EH (cell line): ENCODE measurements at regions not wholly inside any gene's neighbourhood (a gene's known extent, or its start where the extent isn't known, plus 50 kb on each side); places are given as distances from the start of the nearest gene placed in this dataset.

Experiments
- DNase-seq: peaks from one replicate; pipeline ENCODE4 v3.0.0-alpha.2; 2015; ENCODE audit warnings: low read depth

DNA sequence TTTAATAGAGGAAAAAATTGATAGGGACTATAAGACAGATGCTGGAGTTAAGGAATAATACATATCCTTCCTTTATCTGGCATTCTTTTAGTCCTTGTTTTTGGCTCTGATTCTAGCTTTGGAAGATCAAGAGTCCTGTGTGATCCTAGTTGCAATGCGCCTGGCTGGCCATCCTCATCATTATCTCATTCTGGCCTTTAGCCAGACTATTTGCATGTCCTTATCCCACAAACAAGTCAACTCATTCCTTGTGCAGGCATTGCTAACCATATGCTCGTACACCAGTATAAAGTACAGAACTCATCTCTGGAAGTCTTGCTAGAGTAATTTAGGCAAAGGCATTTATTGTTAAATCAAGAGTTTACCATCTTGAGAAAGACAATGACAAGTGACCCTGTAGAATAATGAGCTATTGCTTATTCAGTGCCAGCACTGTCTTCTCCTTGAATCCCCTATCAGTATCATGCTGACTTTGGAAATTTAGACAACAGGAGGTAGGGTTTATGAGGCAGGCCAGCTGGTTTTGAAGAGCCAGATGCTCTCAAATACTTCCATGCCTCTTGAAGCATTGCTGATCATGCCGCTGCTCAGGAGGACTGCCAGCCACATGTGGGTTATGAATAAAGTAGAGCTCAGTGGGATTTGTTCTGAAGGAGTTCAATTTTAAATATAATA lies 1730.3 kb upstream of the TENM3 start:
- DNase-seq, result no peak

DNA sequence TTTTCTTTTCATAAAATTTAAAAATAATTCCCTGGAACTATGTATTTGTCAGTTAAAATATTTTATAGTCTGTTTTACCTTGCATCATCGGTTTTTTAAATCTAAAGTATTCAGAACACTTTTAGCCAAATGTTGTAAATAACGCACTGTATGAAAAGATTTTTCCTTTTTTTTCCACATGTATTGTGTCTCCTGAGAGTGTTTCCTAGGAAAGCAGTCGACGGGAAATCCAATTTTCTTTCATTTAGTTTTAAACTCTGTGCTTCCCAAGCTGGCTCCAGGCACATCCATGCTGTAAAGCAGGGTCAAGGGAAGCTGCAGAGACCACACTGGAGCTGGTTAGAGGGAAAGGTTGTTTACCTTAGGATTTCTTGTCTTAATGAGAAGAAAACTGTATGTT lies 1724.3 kb upstream of the TENM3 start:
- DNase-seq, result no peak

DNA sequence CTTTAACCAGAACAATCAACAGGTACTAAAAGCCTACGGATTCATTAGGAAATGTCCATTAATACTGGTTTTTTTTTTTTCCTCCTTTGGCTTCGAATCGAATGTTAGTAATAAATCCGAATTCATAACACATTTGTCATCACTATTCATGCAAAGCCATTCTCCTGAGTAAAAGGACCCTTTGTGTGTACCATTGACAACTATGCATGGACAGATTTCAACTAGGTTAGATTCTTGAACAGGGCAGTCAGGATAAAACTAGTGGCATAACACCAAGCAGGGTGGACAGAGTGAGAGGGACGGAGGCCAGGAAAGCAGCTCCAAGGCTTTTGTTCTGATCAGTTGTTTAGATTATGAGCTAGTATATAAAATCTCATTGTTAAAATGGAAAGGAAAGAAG lies 1722.0 kb upstream of the TENM3 start:
- DNase-seq, result no peak

DNA sequence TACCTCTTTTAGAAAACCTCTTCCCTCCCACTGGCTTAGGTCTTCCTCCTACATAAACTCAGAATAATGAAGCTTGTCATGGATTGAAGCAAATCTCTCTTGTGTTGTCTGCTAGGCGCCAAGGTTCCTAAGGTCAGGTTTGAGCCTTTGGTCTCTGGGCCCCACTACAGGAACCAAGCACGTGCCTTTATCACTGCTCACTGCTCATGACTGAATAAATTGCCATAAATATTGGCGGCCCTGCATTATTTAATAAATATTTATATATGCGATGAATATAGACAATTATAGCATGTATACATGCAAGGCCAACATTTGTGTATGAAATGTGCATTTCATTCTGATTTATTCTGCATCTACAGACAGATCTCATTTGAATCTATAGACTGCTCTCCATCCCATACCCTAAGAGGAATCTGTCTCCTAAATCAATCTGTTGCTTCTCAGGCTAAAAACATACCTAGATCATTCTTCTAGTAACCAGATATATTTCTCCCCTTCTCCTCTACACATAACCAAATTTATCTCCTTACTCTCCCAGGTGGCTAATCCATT lies 1717.6 kb upstream of the TENM3 start:
- DNase-seq, result no peak

DNA sequence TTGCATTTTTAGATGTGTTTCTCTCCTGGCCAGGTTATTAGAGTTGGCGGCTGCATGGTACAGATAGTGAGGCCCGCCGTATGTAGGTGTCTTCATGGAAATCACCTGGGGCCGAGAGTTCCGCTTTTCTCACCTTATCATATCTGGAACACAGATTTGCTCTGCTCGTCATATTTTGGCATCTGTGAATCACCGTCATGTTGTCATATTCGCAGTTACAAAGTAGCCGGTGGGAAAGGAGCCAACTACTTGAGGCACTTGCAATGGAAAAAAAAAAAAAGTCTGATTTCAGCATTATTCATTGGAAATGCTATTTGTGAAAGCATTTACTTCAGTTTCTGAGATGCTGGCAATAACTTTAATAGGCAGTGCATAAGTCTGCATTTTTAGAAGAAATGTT lies 1715.2 kb upstream of the TENM3 start:
- DNase-seq, result no peak

DNA sequence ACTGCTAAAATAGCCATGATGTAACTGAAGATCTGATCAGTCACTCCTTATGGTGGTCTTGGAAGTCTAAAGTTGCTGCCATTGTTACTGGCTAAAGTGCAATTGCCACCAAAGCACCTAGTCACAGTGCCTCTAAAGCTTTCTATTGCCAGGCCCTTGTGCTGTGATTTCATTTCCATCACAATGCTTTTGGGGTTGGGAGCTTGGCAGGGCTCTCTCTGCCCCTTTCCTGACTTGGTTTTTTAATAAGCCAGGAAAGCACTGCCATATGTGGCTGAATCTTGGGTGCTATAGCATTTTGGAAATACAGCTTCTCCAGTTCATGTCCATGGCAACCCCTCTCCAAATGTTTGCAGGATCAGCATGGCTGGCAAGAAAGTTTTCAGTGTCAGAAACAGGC lies 1712.4 kb upstream of the TENM3 start:
- DNase-seq, result no peak

DNA sequence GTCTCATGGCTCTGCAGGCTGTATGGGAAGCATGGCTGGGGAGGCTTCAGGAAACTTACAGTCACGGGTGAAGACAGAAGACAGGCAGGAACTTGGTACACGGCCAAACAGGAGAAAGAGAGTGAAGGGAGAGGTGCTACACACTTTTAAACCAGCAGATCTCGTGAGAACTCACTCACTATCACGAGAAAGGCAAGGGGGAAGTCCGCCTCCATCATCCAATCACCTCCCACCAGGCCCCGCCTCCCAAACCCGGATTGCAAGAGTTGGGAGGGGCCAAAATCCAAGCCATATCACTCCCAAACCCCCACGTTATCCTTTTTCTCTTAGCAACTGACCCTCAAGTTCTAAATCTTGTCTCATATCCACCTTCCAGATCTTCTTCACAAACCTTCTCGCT lies 1710.5 kb upstream of the TENM3 start:
- no peak for DNase-seq

DNA sequence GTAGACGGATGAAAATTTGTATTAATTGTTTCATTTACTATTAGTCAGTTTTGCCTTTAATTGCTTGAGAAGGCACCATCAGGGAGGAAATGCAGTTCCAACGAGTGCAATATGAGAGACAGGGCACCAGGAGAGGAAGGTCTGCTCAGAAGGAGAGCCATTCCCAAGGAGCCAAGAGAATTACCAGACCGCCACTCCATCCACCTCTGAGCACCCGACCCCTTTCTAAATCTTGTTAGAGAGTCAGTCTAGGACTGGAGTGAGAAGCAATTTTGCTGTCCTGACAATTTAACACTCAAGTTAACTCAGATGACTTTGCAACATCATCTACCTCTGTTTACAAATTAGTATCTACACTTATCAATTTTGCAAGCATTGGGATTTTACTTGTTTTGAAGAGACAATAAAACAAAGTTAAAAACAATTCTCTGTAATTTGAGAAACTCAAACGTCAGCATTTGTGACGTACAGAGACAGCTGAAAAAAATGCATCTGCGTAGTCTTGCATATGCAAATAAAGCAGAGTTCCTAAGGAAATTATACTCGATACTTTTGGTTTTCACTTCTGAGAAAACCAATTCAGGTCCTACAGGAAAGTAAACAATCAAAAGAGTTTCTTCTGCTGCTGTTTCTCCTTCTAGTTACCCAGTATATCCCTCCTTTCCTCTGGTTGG lies 1704.7 kb upstream of the TENM3 start:
- no peak for DNase-seq

DNA sequence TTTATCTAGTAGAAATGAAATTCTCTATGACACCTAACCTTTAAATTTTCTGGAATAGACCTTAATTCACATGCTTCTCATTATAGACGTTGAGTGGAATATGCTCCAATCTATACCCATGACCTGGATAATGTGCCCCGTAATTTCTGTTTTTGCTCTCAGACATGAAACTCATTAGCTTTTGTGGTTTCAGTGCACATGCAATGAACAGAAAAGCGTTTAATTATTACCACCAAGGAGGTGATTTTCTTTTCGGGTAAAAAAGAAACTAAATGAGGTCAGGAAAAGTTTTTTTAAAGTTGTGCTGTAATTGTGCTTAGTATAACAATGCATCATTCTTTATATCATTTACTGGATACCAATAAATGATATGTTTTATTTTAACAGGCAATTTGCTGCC lies 1703.9 kb upstream of the TENM3 start:
- DNase-seq, result no peak

DNA sequence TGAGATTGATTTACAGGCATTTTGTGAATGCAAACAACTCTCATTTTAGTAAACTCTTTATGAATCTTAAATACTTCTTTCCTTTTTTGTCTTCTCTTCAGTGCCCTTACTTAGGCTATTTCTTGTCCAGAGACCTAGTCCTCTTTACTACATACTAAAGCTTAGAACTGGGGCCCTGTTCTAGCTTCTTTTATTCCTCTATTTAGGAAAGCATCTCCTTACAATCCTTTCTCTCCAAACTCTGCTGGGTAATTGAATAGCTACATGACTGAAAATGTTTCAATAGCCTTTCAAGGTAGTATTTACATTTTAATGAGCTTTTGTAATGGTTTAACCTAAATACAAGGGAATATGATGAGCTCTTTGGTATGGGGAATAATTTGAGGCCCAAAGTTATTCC lies 1701.5 kb upstream of the TENM3 start:
- DNase-seq, result no peak

DNA sequence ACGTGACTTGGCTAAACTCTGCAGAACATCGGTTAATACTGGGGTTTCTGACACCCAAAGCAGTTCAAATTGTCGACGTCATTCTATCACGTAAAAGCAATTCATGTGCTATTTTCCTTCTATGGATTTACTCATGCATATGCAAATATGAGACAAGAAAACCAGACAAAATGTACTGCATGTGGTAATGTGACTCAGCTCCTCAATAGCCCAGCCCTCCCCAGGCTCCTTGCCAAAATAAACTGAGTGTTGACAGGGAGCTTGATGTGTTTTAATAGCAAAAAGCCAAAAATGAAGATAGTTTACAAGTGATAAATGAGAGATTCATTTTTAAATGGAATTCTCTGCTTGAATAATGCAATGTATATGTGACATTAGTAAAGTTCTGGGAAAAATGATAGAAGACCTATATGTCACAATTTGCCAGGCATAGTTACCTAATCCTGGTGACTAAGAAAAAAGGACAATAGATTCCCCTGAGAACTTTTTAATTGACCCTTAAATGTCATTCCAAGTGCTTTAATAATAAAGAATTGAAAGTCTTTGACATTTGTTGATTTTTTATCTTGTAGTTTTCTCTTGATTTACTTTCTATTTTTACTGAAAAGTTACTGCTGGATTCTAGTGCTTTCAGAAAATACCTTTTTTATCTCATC lies 1700.6 kb upstream of the TENM3 start:
- DNase-seq, result no peak

DNA sequence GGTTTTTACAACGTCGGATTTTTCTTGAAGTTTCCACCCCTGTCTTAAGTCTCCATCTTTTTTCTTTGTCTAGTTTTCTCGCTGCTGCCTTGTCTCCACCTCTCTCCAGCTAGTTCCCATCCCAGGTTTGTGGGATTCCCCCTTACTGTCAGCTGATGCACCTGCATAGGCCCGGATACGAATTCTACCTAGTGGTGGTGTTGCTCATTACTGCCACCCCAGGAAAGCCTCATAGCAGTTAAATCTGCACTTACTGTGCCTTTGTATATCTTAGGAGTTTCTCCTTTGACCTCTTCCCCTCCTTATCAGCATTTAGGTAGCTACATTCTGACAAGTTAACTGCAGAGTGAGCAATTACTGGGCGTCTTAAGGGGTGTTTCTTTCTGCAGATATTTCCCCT lies 1693.1 kb upstream of the TENM3 start:
- DNase-seq, result no peak

DNA sequence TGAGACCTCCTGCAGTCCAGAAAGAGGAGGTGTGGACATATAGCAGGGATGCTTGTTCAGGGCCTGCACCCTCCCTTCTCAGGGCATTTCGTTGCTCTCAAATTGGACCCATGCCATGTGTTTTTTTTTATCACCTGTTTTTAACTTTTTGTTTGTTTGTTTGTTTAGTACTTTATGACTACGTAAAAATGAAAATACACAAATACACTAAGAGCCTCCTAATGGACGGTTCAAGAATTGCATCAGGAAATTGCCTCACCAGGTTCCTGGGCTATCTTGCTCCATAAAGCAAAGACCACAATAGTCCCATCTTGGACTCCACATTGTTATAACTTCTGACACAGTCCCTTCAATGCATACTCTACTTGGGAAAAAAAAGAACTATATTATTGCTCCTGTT lies 1685.9 kb upstream of the TENM3 start:
- no peak for DNase-seq

DNA sequence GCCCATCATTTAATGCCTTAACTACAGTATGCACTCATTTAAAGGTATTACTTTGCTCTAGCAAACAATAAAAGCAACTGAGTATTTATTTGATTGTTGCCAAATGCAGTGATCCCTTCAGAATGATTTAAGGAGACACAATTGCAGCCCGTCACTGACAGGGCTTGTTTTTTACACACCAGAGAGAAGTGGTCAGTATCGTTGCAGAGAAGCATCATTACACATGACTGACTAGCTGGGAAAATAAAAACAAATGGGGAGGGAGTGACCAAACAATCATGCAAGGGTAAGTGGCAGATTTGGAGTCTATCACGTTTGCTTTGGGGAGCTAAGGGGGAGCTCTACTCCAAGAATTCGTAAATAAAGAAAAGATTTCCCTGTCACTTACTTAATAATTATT lies 1685.3 kb upstream of the TENM3 start:
- no peak for DNase-seq

DNA sequence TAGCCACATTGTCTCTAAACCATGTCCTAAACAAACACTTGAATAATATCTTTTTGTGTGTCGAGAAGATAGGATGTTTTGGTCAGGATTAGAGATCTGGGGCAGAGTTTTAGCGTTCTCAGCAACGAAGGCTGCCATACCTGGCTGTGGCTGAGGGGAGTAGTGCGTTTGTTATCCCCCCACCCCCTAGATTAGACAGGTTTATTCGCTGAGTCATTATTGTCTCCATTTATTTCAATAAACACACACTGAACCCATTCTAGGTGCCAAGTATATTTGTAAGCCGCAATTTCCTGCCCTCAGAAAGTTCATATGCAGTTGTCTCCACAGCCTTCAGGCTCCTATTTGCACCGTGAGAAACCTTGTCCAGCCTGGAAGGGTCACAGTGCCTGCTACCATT lies 1684.8 kb upstream of the TENM3 start:
- DNase-seq, result no peak

DNA sequence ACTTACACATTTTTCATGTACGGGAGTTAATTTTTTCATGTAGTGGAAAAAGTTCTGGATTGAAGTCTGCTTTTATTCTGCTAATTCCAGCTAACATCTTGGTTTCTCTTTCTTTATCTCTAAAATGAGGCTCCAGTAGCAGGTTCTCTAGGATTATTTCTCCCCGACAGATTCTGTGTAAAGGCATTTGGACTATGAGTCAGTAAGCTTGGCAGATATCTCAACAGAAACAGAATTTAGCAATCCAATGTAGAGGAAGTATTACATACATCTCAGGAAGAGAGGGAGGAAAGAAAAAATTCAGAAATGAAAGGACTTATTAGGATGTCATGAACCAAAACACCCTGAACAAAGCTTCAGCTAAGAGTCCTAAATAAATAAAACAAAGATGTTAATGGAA lies 1682.3 kb upstream of the TENM3 start:
- no peak for DNase-seq

DNA sequence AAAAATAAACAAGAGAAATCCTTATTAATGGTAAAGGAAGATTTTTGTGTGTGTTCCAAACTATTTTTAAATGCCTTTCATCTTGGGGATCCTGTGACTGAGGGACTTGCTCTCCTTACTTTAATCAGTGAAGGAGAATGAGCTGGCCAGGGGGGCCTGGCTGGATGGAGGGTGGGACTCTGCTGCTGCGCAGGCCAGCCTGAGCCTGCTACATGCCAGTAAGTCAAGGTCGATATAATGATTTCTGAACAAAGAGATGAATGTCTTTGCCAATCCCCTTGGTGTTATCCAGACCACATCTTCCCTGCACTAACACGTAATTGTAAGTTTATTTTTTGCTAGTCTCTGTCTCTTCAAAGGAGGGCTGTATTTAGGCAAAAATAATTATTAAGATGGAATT lies 1679.2 kb upstream of the TENM3 start:
- DNase-seq, result no peak

DNA sequence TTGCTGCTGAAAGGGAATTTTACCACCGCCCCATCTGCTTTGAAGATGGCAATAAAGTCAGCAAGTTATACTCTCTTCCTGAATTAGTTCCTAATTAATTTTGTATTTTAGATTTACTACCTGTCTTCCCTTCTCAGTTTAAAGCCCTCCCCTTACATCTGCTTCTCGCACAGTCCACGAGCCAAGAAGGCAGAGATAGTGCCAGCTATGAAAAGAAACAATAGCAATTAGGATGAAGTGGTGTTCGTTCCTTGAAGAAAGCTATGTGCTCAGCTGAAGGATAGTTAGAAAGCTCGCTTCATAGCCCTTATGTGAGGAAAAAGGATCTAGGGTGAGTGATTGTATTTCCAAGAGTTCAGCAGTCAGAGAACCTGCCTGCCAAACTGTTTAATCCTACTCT lies 1678.8 kb upstream of the TENM3 start:
- DNase-seq, result no peak

DNA sequence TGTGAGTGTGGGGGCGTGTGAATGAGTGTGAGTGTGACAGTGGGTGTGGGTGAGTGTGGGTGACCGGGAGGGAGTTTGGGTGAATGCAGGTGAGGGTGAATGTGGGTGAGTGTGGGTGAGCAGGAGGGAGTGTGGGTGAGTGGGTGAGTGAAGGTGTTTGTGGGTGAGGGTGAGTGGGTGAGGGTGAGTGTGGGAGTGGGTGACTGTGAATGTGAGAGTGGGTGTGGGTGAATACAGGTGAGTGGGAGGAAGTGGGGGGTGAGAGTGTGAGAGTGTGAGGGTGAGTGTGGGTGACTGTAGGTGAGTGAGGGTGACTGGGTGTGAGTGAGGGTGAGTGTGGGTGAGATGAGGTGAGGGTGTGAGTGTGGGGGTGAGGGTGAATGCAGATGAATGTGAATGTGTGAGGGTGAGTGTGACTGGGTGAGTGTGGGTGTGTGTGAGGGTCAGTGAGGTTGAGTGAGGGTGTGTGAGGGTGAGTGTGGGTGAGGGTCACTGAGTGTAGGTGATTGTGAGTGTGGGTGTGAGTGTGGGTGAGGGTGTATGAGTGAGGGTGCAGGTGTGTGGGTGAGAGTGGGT lies 1677.3 kb upstream of the TENM3 start:
- no peak for DNase-seq

DNA sequence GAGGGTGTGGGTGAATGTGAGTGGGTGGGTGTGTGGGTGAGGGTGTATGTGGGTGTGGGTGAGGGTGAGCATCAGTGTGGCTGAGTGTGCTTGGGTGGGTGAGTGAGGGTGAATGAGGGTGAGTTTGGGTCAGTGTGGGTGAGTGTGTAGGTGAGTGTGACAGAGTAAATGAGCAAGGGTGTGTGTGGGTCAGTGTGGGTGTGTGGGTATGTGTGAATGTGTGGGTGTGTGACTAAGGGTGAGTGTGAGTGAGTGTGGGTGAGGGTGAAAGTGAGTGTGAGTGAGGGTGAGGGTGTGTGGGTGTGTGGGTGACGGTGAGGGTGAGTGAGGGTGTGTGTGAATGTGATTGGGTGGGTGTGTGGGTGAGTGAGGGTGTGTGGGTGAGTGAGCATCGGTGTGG lies 1676.7 kb upstream of the TENM3 start:
- no peak for DNase-seq

DNA sequence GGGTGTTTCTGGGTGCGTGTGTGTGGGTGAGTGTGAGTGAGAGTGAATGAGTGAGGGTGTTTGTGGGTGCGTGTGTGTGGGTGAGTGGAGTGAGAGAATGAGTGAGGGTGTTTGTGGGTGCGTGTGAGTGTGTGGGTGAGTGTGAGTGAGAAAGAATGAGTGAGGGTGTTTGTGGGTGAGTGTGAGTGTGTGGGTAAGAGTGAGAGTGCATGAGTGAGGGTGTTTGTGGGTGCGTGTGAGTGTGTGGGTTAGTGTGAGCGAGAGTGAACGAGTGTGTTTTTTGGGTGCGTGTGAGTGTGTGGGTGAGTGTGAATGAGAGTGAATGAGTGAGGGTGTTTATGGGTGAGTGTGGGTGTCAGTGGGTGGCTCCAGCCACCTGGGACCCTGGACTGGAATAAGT lies 1676.1 kb upstream of the TENM3 start:
- no peak for DNase-seq

DNA sequence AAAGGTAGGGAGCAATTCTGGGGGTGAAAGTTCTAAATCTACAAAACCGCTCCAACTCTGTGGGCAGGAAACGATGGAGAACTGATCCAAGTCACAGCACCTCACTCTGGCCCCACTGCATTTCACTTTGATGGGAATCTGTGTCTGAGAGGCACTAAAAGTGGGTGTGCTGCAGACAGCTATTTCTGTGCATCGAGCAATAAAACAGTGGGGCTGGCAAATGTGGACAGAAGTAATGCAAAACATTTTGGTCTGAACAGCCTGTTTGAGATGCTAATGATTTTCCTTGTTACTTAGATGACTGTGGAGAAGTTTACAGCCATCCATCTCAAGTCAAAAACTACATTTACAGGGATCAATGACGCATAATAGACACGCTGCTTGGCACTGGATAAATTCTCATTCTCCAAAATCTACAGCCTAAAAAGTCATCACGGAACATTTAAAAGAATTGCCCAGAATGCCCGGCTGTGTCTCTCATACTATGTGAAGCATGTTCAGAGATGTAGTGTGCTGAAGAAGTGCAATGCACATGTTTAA lies 1671.6 kb upstream of the TENM3 start:
- DNase-seq, result no peak

DNA sequence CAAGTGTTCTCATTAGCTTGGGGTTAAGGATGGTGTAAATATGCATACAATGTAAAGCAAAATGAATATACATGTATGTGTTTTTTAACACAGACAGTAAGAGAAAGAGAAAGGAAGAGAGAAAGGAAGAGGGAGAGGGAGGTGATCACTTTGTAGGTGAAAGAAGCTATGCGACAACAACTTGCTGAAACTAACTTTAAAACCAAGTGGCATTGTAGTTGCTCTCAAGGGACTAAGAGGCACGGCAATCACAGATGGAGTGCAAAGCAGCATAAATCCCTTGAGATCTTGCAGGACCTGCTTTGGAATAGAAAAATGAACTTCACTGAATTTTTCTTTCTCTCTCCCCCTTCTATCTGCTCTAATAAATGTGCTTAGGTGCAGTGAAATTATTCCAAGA lies 1665.0 kb upstream of the TENM3 start:
- no peak for DNase-seq
